EL (cell line): ENCODE measurements at regions not wholly inside any gene's neighbourhood (a gene's known extent, or its start where the extent isn't known, plus 50 kb on each side); places are given as distances from the start of the nearest gene placed in this dataset.
"Not testable (repeated sequence)": the region's sequence is repeated elsewhere in the genome, so short reads cannot be mapped to it uniquely, and the experiment has no call there.

ENCODE experiments used
- DNase-seq: peaks from one replicate; pipeline ENCODE4 v3.0.0-alpha.2; 2016

DNA sequence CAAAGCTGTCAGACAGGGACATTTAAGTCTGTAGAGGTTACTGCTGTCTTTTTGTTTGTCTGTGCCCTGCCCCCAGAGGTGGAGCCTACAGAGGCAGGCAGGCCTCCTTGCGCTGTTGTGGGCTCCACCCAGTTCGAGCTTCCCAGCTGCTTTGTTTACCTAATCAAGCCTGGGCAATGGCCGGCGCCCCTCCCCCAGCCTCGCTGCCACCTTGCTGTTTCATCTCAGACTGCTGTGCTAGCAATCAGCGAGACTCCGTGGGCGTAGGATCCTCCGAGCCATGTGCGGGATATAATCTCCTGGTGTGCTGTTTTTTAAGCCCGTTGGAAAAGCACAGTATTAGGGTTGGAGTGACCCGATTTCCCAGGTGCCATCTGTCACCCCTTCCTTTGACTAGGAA is 454.2 kb upstream of the CCDC196 start:
- DNase-seq: not testable (repeated sequence)

- DNase-seq: no peak
Measured at GRCh38 chr14:66032800-66033199, 453.4 kb upstream of the CCDC196 start.

- DNase-seq: no peak
Measured at GRCh38 chr14:66036547-66036946, 449.6 kb upstream of the CCDC196 start.

DNA sequence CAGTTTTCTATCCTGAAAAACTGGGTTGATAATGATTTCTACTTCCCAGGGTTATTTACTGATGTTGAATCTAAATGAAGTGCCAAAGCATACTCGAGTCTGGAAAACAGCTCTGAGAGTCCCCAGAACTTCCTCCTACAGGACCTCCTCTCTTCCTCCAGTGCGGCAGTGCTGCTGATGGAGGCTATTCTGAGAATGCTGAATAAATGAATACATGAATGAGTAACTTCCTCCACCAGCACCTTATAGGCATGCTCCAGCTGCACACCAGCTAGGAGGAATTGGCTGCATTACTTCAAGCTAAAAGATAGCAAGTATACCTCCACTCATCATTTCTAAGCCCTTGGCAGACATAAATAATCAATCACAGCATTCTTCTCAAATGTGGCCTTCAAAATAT is 448.8 kb upstream of the CCDC196 start:
- DNase-seq: no peak

DNA sequence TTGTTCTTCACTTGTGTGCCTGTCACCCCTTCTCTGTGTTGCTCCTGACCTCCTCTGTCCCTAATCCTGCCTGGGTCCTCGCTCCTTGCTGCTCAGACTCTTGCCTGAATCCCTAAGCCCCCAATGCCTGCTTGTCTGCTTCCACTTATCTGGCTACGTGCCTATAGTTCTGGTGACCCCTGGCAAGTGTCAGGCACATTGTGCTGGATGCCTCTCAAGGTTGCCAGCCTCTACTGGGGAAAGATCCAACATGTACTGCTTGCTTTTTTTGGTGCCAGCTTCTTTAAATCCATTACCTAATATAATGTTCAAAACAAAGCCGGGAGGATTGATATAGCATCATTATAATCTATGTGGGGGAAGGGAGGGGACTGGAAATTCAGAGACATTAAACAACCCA is 448.0 kb upstream of the CCDC196 start:
- no peak for DNase-seq

- DNase-seq: peak; percentile 29
Measured at GRCh38 chr14:66038618-66039017, 447.6 kb upstream of the CCDC196 start.

GRCh38 chr14:66039495-66039894 is 446.7 kb upstream of the CCDC196 start:
- no peak for DNase-seq

DNA sequence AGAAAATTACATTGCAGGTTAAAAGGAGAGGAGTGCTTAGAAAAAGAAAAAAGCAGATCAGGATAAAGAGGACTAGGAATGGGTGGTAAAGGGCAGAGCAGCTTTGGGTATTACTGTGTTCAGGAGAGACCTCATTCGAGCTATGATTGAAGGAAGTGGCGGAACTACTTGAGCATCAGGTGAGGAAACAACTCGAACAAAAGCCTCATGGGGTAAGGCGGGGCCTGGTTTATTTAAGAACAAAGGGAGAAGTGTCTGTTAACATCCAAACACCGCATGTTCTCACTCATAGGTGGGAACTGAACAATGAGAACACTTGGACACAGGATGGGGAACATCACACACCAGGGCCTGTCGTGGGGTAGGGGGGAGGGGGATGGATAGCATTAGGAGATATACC is 444.6 kb upstream of the CCDC196 start:
- no peak for DNase-seq

DNA sequence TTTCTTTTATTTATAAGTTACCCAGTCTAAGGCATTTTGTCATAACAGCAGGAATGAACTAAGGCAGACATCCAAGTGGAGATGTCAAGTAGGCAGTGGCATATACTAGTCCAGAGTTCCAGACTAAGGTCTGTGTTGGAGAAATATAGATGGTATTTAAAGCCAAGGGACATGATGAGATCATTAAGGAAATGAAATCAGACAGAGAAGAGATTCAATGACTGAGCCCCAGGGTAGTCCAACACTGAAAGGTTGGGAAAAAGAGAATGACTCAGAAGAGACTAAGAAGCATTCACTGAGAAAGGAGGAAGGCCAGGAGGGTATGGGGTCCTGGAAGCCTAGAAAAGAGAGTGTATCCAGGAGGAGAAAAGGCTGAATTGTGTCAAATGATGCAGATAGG is 442.2 kb upstream of the CCDC196 start:
- peak; percentile 29 for DNase-seq

DNA sequence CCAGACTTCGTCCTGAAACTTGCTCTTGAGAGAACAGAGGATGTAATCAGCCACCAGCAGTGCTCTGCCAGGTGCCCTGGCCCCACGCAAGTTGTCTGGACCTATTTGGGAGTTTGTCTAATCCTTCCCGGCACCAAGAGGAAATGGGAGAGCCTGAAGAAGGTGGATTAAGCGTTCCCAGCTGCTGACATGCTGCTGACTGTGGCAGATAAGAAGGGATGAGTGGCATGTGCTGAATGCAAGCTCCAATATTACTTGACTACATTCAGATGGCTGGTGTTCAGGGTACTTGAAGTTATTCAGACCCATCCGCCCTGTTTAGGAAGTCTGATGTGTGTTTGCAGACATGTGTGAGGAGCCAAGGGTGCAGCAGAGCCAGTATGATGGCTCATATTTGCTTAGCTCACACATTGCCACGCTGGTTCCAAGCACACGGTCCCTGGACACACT is 440.6 kb upstream of the CCDC196 start:
- DNase-seq: no peak

- DNase-seq: no peak
Measured at GRCh38 chr14:66046035-66046434, 440.1 kb upstream of the CCDC196 start.

GRCh38 chr14:66046591-66046990 is 439.6 kb upstream of the CCDC196 start:
- no peak for DNase-seq

GRCh38 chr14:66056268-66056907 is 429.8 kb upstream of the CCDC196 start:
- DNase-seq: no peak

DNA sequence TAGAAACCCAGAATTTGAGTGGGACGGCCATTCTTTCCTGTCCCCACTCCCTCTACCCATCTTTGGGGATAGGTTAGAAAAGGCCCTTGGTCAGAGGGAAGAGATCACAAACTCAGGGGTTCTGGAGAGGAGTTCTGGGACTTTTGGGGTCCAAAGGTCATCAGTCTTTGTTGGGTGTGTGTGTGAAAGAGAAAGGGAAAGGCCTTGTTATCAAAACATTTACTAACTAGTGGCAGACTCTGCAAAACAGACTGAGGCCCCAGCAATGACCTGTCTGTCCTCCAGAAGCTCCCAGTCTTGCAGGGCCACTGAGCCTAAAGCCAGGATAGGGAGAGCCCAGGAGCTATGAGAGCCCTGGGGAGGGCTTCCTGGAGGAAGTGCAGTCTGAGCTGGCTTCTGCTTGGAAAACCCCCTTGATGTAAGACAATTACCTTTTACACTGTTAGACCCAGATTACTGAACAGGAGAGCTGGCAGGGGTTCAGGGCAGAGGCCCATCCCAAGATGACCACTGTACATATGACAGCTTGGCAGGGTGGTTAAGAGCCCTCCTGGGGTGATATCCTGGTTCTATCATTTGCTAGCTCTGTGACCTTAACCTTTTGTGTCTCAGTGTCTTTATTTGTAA is 429.1 kb upstream of the CCDC196 start:
- no peak for DNase-seq

DNA sequence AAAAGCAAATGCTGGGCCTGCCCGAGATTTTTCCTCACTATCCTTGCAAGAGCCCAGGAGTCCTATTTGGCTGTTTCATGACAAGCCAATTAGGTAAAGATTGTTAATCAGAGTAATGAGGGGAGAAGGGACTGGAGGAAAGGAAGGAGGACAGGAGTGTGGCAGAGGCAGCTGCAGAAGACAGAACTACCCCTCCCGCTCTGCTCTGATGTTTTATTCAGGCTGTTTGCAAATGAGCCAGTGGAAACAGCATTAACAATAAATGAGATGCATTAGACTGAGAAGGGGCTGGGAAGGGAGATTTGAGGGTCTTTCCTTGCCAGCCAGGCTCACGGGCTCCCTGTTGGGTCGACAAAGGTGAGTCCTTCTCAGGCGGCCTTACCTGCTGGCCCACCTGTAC is 421.0 kb upstream of the CCDC196 start:
- no peak for DNase-seq

DNA sequence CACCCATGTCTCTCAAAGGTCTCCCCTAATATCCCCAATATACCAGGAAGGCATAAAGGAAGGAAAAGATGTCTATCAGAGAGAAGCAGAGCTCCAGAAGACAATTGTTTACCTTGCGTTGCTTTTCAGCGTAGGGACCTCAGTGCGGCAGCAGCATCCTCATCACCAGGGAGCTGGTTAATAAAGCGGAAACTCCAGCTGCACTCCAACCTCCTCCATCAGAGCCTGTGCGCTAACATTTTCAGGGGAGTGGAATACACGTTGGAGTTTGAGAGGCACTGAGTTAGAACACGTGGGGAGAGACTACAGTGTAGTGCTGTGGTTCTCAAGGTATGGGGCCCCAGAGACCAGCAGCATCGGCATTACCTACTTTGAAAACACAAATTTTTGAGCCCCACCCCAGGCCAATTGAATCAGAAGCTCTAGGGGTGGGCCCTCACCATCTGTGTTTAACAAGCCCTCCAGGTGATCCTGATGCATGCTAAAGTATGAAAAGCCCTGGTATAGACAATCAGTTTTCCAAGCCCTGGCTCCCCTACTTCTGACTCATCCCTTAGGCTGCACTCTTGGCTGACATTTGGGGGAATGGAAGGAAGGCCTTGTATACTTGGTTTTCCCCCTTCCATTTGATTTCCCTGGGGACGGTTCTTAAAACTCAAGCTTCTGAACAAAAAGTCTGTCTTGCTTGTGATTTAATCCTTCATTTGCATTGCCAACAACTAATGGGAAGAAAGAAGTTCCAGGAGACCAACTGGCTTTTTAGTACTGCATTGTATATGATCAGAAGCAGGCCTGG is 419.0 kb upstream of the CCDC196 start:
- DNase-seq: no peak

- DNase-seq: no peak
Measured at GRCh38 chr14:66069036-66069435, 417.1 kb upstream of the CCDC196 start.

- DNase-seq: no peak
Measured at GRCh38 chr14:66069830-66070541, 416.2 kb upstream of the CCDC196 start.

GRCh38 chr14:66070542-66071319 is 415.4 kb upstream of the CCDC196 start:
- peak; percentile 29 for DNase-seq

GRCh38 chr14:66072190-66073084 is 413.7 kb upstream of the CCDC196 start:
- DNase-seq: no peak

DNA sequence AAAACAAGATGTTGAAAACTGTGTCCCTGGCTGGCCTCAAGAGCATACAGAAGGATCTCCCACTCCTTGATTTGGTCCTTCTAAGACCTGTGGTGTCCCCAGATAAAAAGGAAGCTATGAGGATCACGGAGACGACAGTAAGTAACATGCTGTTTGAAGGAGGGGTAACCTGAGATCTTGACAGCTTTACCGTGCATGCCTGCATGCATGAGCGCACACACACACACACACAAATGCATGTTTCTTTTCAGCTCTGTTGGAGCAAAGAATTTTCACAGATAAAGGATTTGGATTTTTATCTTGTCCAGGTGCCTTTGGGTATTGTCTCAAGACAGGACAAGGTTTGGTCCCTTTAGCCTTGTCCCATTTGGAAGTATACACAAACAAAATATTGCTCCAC is 411.6 kb upstream of the CCDC196 start:
- DNase-seq: no peak

DNA sequence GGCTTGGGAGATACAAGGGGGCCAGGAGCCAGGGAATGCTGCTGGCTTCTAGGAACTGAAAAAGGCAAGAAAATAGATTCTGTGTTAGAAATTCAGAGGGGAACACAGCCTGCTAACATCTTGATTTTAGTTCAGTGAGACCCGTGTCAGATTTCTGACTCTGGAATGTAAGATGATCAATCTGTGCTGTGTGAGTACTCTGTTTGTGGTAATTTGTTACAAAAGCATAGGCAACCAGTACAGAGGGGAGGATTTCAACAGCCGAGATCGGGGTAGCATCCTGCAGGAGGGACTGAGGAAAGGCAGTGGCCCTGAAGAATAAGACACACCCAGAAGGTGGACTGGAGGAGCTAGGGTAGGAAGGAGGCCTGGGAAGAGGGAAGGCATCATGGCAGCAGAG is 410.0 kb upstream of the CCDC196 start:
- no peak for DNase-seq
